ENCODE measurements at regions not wholly inside any gene's neighbourhood (a gene's known extent, or its start where the extent isn't known, plus 50 kb on each side); places are given as distances from the start of the nearest gene placed in this dataset.

DNA sequence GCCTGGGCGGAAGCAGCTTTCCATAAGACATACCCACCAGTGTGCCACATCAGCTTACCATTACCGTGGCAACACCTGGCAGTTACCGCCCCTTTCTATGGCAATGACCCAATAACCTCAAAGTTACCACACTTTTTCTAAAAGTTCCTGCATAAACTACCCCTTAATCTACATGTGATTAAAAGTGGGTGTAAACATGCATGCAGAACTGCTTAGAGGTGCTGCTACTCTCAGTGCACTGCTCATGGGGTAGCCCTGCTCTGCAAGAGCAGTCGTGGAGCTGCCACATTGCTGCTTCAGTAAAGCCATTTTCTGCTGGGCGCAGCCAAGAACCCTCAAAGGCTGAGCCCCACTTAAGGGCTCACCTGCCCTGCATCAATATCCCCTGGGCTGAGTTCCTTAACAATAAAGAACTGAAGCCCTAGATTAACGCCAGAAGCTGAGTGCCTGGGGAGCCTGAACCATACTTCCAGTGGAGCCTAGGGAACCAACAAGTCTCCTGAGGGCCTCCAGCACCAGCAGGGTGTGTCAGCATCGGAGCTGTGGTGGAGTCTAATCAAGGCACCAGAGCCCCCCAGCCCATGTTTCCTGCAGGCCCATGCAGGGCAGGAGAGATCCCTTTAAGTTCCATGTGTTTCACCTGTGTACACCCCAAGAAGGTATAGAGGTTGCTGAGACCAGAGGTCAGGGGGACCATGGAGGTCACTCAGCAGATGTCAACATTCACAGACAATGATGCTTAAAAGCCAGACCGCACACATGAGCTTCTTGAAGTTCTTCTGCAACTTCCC is 1198.1 kb downstream of the UQCRFS1 start:
- no peak for DNase-seq (ENCODE audit: low read depth)
- H3K36me3 ChIP-seq (ENCODE audit: control insufficient read depth, insufficient read depth, low read length), result no peaks in the 10 kb centered on the region
- ChIA-PET POLR2A (no interaction called here), CTCF (no interaction called here)
- TF ChIP-seq, protein P1, sequence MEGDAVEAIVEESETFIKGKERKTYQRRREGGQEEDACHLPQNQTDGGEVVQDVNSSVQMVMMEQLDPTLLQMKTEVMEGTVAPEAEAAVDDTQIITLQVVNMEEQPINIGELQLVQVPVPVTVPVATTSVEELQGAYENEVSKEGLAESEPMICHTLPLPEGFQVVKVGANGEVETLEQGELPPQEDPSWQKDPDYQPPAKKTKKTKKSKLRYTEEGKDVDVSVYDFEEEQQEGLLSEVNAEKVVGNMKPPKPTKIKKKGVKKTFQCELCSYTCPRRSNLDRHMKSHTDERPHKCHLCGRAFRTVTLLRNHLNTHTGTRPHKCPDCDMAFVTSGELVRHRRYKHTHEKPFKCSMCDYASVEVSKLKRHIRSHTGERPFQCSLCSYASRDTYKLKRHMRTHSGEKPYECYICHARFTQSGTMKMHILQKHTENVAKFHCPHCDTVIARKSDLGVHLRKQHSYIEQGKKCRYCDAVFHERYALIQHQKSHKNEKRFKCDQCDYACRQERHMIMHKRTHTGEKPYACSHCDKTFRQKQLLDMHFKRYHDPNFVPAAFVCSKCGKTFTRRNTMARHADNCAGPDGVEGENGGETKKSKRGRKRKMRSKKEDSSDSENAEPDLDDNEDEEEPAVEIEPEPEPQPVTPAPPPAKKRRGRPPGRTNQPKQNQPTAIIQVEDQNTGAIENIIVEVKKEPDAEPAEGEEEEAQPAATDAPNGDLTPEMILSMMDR (IDR thresholded peaks at IDR 0.05; ENCODE audit: insufficient read depth, low read depth, low read length), result no peak
- no peaks in the 10 kb centered on the region for H3K27me3 ChIP-seq (ENCODE audit: control insufficient read depth, insufficient read depth, low read length)
- H3K4me3 ChIP-seq (ENCODE audit: low read depth, low read length), result no peak overlapping the region

GRCh38 chr19:28012361-28012760 is 1200.6 kb downstream of the UQCRFS1 start:
- H3K4me3 ChIP-seq (ENCODE audit: low read depth, low read length), result no peak overlapping the region
- ChIA-PET CTCF (no interaction called here), POLR2A (no interaction called here)
- TF ChIP-seq, protein P1 (IDR thresholded peaks at IDR 0.05; ENCODE audit: insufficient read depth, low read depth, low read length), result no peak
- no peaks in the 10 kb centered on the region for H3K36me3 ChIP-seq (ENCODE audit: control insufficient read depth, insufficient read depth, low read length)
- no peaks in the 10 kb centered on the region for H3K27me3 ChIP-seq (ENCODE audit: control insufficient read depth, insufficient read depth, low read length)
- no peak for DNase-seq (ENCODE audit: low read depth)

DNA sequence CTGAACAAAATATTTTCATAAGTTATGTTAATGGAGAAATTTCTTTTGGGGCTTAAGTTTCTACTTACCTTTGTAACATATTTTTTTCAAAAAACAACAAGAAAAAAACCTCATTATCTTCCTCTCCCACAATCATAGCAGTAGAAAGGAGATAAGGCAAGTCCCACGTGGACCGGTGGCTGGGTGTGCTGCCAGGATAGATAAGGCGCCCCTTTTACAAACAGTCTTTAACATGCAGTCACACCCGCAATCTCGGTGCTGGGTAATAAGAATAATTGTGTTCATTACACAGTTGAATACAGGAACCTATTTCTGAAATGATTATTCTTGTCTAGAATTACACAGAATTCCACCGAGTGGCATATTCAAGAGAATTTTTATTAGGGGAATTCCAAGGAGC is 1202.3 kb downstream of the UQCRFS1 start:
- CTCF ChIA-PET, result no interaction called here
- no peaks in the 10 kb centered on the region for H3K27me3 ChIP-seq (ENCODE audit: control insufficient read depth, insufficient read depth, low read length)
- no peak for DNase-seq (ENCODE audit: low read depth)
- H3K36me3 ChIP-seq (ENCODE audit: control insufficient read depth, insufficient read depth, low read length), result no peaks in the 10 kb centered on the region
- no peak overlapping the region for H3K4me3 ChIP-seq (ENCODE audit: low read depth, low read length)
- POLR2A ChIA-PET, result no interaction called here
- TF ChIP-seq, protein P1 (IDR thresholded peaks at IDR 0.05; ENCODE audit: insufficient read depth, low read depth, low read length), result no peak

DNA sequence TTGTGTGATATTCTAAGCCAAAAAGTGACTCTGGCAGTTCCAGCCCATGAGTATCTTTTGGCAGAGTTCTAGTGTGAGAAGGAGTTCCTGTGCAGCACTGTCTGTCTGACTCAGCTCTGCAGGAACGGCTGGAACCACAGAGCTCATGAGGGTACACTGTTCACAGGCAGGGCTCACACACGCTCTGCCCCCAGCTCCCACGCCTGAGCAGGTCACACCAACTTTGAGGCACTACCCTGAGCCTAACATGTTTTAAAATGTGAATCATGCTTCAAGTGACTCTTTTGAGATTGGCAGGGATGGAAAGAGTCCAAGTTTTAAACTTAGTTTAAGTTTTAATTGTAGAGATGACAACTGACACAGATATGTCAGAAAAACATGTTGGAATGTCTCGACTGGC is 1203.3 kb downstream of the UQCRFS1 start:
- no peak for DNase-seq (ENCODE audit: low read depth)
- Histone ChIP-seq H3K36me3 (ENCODE audit: control insufficient read depth, insufficient read depth, low read length) (no peaks in the 10 kb centered on the region), H3K4me3 (ENCODE audit: low read depth, low read length) (no peak overlapping the region), H3K27me3 (ENCODE audit: control insufficient read depth, insufficient read depth, low read length) (no peaks in the 10 kb centered on the region)
- ChIA-PET POLR2A (no interaction called here), CTCF (no interaction called here)
- TF ChIP-seq, protein P1 (IDR thresholded peaks at IDR 0.05; ENCODE audit: insufficient read depth, low read depth, low read length), result no peak

DNA sequence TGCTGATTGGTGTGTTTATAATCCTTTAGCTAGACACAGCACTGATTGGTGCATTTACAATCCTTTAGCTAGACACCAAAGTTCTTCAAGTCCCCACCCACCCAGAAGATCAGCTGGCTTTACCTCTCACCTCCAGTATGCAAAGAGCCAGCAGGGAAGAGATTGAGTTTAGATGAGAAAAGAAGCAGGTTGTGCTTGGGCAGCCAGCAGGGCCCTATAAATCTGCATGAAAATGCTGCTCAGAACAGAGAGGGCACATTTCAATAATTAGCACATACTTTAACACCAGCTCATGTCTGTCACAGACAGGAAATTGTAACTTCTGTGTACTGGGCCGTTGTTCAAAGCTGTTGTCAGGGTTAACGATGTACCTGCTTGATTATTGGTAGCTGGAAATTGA is 1204.3 kb downstream of the UQCRFS1 start:
- Histone ChIP-seq H3K36me3 (ENCODE audit: control insufficient read depth, insufficient read depth, low read length) (no peaks in the 10 kb centered on the region), H3K27me3 (ENCODE audit: control insufficient read depth, insufficient read depth, low read length) (no peaks in the 10 kb centered on the region), H3K4me3 (ENCODE audit: low read depth, low read length) (no peak overlapping the region)
- POLR2A ChIA-PET, result no interaction called here
- CTCF ChIA-PET, result no interaction called here
- DNase-seq (ENCODE audit: low read depth), result no peak
- TF ChIP-seq, protein P1 (IDR thresholded peaks at IDR 0.05; ENCODE audit: insufficient read depth, low read depth, low read length), result no peak

Data from BJ (cell line).